GM19468 (cell line): ENCODE measurements at regions not wholly inside any gene's neighbourhood (a gene's known extent, or its start where the extent isn't known, plus 50 kb on each side); places are given as distances from the start of the nearest gene placed in this dataset.

Experiments used
- ATAC-seq: cut with Tn5 transposase; IDR thresholded peaks from one replicate; pipeline ENCODE4 v1.9.1; 2021; ENCODE audit warnings: mild to moderate bottlenecking, moderate library complexity, moderate number of reproducible peaks; ENCODE audit not compliant: unreplicated experiment; ENCODE audit errors: extremely low read depth

- no peak for ATAC-seq
Observed at GRCh38 chr10:131442271-131442670, 130.8 kb upstream of the TCERG1L start.

- ATAC-seq: no peak
Observed at GRCh38 chr10:131444286-131444685, 132.8 kb upstream of the TCERG1L start.

GRCh38 chr10:131444862-131445461, 133.4 kb upstream of the TCERG1L start:
- ATAC-seq: no peak

DNA sequence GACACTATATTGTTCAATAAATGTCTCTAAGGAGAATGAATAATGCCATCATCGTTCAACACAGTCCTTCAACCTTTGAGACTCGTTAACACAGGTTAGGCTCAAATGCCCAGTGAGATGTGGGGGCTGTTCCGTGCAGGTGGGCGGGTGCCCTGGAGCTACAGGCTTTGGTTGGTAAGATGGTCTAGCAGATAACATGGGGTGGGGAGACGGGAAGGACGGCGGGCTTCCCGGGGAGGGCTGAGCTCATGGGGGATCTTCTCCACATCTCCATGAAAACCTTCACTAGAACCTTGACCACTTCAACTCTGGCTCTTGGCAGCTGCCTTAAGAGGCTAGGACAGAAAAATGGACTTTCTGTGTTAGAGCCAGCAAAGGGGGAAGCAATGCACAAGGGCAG, 134.1 kb upstream of the TCERG1L start:
- ATAC-seq: no peak

- no peak for ATAC-seq
Observed at GRCh38 chr10:131446171-131446570, 134.7 kb upstream of the TCERG1L start.

GRCh38 chr10:131448171-131448570, 136.7 kb upstream of the TCERG1L start:
- ATAC-seq: no peak

GRCh38 chr10:131448883-131449282, 137.4 kb upstream of the TCERG1L start:
- no peak for ATAC-seq

DNA sequence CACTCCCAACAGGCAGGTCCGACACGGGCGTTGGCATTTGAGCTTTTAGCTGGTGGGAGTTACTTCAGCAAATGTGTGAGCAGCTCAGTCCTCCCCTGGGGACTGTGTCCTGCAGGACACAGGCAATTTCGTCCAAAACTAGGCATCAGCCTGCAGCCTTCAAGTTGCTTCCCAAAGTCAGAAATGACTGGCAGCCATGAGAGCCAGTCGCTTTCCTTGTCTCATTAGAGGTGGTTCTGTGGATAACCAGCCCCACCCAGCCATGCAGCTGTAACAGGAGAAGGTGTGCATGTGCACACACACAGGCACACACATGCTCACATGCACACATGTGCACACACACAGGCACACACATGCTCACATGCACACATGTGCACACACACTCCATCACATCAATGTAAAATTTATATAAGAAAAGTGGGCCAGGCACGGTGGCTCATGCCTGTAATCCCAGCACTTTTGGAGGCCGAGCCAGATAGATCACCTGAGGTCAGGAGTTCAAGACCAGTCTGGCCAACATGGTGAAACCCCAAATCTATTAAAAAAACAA, 138.8 kb upstream of the TCERG1L start:
- ATAC-seq: no peak

- ATAC-seq: no peak
Observed at GRCh38 chr10:131451407-131452015, 140.0 kb upstream of the TCERG1L start.

DNA sequence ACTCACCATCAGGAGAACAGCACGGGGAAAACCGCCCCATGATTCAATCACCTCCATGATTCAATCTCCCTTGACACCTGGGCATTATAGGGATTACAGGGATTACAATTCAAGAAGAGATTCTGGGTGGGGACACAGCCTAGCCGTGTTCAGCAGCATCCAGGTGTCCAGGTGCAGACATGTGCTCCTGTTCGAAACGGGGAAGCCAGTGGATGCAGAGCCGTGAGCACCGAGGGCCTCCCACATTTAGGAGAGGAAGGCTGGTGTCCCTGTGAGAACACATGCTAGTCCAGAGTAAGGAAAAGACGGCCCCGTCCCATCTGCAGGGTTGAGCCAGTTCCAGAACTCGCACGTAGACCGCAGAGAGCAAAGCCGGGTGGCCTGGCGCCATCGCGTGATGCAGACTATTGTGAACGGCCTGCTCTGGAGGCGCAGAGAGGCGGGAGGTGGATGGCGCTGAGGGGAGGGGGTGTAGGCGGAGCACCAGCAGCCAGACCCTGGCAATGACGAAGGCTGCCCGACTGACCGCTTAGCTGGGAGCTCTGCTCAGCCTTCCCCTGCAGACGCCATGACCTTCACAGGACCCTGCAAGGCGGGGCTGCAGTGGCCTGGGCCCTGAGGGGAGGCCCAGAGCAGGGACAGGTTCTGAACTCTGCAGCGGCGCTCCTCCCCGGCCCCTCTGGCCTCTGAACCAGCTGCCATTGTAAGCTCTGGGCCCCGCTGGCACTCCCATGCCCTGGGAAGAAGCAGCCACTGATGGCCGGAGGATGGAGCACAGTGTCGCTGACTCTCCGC, 141.6 kb upstream of the TCERG1L start:
- no peak for ATAC-seq

- no peak for ATAC-seq
Observed at GRCh38 chr10:131453721-131454634, 142.5 kb upstream of the TCERG1L start.

DNA sequence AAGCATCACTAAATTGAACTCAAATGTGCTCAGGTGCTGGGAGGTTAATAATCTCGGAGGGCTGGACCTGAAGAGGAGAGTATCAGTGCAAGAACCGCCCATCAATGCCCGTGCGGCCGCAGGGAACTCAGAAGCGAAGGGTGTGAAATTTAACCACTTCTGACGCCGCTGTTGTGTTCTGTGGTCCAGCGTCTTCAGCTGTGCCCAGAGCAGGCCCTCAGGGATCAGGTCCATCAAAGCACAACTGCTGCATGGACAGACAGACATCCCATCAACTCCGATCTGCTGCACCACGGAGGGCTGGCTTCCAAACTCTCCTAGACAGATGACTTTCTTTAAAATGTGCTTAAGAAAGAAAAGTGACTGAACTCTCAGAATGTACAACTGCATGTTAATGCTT, 144.9 kb upstream of the TCERG1L start:
- no peak for ATAC-seq

DNA sequence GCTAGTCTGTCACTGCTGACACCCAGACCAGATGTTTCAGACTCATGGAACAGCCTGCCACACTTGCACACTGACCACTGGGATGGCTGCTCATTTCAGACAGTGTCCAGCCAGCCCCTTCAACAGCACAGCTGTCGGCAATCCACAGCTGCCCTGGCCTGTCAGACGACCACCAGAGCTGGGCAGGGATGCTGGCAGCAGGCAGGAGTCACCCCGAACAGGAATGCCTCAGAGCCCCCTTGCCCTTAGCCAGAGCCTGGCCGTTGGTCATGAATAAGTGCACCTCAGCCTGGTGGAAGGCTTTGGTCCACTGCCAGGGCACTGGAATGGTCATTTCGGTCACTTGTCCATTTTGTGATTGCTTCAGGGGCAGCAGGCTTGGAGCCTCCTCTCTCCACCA, 149.6 kb upstream of the TCERG1L start:
- no peak for ATAC-seq

DNA sequence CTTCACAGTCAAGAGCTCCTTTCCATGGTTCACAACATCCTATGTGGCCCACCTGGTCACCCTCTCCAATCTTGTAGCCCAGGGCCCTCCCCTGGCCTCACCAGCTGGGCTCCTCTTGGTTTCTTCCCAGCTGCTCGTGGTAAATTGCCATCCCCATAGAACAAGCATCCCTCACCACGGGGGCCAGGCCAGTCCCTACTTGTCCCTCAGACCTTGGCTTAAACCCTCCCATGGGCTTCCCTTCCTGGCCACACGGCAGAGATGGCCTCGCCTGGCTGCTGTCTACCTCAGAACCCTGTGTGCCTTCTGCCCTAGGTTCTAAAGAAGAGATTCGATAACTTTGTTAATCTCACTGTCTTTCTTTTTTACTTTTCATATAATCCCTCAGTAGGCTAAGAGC, 153.3 kb upstream of the TCERG1L start:
- ATAC-seq: no peak

DNA sequence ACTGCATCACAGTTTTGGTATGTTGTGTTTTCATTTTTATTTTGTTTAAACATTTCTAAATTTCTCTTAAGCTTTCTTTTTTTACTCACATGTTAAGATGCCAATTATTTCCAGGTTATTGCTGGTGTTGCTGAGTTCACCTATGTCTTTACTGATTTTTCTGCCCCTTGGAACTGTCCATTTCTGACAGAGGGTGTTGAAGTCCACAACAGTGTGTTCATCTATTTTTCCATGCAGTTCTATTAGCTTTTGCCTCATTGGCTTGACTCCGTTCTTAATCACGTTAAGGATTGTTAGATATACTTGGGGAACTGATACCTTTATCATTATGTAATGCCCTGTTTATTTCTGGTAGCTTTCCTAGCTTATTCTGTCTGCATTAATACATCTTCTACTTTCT, 158.0 kb upstream of the TCERG1L start:
- no peak for ATAC-seq

GRCh38 chr10:131473645-131474044, 162.1 kb upstream of the TCERG1L start:
- no peak for ATAC-seq

- no peak for ATAC-seq
Observed at GRCh38 chr10:131474416-131474815, 162.9 kb upstream of the TCERG1L start.

DNA sequence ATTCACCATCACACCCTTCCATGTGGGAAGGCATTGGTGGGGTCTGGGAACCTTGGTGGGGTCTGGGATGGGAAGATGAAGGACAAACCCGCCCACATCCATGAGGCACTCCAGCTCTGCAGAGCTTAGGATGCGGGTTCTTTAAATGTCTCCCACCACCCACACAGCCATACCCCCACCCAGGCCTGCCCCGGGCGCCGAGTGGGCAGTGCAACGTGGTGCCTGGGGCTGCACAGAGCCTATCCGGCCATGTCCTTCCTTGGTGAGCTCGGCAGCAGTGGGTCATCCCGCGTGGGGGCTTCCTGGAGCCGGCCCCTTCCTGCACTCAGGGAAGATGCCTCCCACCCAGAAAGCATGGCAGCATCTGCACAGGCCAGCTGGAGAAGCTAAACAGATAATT, 163.5 kb upstream of the TCERG1L start:
- no peak for ATAC-seq

- no peak for ATAC-seq
Observed at GRCh38 chr10:131475803-131476202, 164.3 kb upstream of the TCERG1L start.

DNA sequence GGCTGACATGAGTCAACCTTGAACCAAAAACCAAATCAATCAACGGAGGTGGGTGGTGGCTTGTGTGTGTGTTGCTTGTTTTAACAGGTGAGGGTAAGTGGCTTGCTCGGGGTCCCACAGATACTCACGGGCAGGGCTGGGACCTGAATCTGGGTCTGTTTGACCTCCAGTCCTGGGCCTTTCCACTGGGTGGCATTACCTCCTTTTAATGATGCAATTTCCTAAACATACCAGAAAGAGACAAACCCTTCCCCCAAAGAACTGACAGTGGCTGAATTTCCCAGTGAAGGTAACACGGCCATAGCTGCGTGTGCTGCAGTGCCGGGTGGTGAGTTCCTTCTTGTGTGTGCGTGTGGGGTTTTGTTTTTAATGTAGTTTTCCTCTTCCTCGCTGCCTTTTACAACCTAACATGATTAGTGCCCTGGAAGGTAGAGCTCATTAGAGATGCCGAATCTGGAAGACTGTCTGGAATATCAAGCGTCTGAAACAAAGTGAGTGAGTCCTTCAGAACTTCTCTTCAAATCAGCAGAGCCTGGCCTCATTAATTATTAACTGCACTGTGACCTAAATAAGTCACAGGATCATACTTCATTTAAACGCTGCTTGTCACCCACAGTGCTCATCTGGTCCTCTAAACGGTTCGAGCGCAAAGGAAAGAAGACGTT, 166.1 kb upstream of the TCERG1L start:
- ATAC-seq: no peak
